ENCODE measurements at regions not wholly inside any gene's neighbourhood (a gene's known extent, or its start where the extent isn't known, plus 50 kb on each side); places are given as distances from the start of the nearest gene placed in this dataset.
A peak's percentile ranks its signal among the peaks of the same experiment; 100 is the strongest.

DNA sequence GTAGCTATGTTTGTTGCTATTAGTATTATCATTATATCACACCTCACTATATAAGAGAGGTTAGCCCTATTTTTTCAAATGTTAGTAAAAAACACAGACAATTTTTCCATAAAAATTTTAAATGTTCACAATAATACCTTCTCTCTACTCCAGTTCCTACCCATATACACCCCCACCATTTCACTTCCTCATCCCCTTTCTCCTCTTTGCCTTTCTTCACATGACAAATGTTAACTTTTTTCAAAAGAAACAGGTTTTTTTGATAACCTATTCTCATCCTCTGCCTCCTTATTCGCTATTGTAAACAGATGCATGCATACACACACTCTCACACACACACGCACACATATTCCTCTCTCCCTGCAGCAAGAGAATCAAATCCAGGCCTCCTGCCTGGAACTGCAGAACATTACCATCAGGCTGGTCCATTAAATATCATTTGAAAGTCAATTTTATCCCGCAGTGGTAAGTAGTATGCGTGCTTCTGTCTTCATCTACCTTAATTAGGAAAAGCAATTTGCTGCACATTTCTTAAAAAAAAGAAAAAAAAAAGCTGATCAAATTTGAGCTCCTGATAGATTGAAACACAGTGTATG is 55.5 kb downstream of the MID1IP1 start:
- TF ChIP-seq CTCF (conservative IDR thresholded peaks at IDR 0.05; ENCODE audit: low read depth, low read length): no peak

DNA sequence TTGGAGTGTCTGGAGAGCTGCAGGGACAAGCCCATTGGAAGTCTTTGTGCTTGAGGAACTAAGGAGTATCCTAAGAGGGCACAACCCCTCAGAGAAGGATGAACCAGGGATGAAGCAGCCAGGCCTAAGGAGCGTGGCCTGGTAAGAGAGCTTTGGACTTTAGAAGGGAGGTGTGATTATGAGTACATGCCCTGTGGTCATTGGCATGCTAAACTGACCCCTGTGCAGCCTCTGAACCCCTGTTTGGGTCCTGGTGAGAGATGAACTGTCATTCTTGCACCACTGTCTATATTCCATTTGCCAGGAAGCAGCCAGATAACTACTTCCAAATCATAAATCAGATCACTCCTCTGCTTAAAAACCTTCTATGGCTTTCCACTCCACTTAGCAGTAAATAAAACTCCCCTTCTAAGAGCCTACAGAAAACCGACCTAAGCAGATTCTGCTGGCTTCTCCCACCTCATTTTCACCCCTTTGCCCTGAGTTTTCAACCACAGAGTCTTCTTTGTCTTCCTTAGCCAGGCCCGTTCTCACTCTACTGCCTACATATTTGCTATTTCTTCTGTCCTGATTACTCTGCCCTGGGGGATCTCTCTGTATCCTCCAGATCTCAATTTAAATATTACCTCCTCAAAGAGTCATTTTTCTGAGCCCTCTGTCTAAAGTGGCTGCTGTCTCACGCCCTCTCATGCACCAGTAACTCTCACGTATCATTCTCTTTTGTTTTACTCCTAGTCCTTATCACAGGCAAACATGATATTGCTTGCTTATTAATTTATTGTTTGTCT is 56.7 kb downstream of the MID1IP1 start:
- no peak for TF ChIP-seq CTCF (conservative IDR thresholded peaks at IDR 0.05; ENCODE audit: low read depth, low read length)
- DNase-seq (ENCODE audit: low read depth): no peak

More for the DNA sequence above, 55.5 kb downstream of the MID1IP1 start:
- no peak overlapping the region for H3K4me3 ChIP-seq (ENCODE audit: low read depth, low read length)
- DNase-seq (ENCODE audit: low read depth): no peak

GRCh38 chrX:38859602-38860001 is 58.3 kb downstream of the MID1IP1 start:
- H3K4me3 ChIP-seq (ENCODE audit: low read depth, low read length): no peak overlapping the region
- peak; percentile 23 for DNase-seq (ENCODE audit: low read depth)
- TF ChIP-seq CTCF (conservative IDR thresholded peaks at IDR 0.05; ENCODE audit: low read depth, low read length): no peak

More for the DNA sequence above, 56.7 kb downstream of the MID1IP1 start:
- no peak overlapping the region for H3K4me3 ChIP-seq (ENCODE audit: low read depth, low read length)

- TF ChIP-seq CTCF (conservative IDR thresholded peaks at IDR 0.05; ENCODE audit: low read depth, low read length): no peak
- no peak overlapping the region for H3K4me3 ChIP-seq (ENCODE audit: low read depth, low read length)
- DNase-seq (ENCODE audit: low read depth): no peak
These were observed 59.1 kb downstream of the MID1IP1 start for GRCh38 chrX:38860106-38861013.

- no peak for TF ChIP-seq CTCF (conservative IDR thresholded peaks at IDR 0.05; ENCODE audit: low read depth, low read length)
- peak; percentile 25 for DNase-seq (ENCODE audit: low read depth)
These were observed 60.2 kb downstream of the MID1IP1 start for GRCh38 chrX:38861489-38861888.

GRCh38 chrX:38862100-38862499 is 60.8 kb downstream of the MID1IP1 start:
- TF ChIP-seq CTCF (conservative IDR thresholded peaks at IDR 0.05; ENCODE audit: low read depth, low read length): no peak
- H3K4me3 ChIP-seq (ENCODE audit: low read depth, low read length): no peak overlapping the region
- DNase-seq (ENCODE audit: low read depth): no peak

More at GRCh38 chrX:38861489-38861888, 60.2 kb downstream of the MID1IP1 start:
- no peak overlapping the region for H3K4me3 ChIP-seq (ENCODE audit: low read depth, low read length)

All from choroid plexus epithelial cell (primary cell).